Peyer's patch (tissue), 4 donors: ENCODE measurements at regions not wholly inside any gene's neighbourhood (a gene's known extent, or its start where the extent isn't known, plus 50 kb on each side); places are given as distances from the start of the nearest gene placed in this dataset.

ENCODE experiments used
- CTCF ChIP-seq, 6 experiments: fragments of 450-650 bp in 4 of 6; fragments of 200-600 bp in 2 of 6; sonication (generic) in 1 of 6; IDR thresholded peaks; one replicate each; pipeline ENCODE4 v1.5.1; 2017 to 2019; ENCODE audit warnings: antibody characterized with exemption in 6 of 6, mild to moderate bottlenecking in 3 of 6, moderate library complexity in 1 of 6
- POLR2A ChIP-seq, 2 donors: fragments of 450-650 bp; IDR thresholded peaks; one replicate each; pipeline ENCODE4 v1.5.1; 2017; ENCODE audit warnings: antibody characterized with exemption in 2 of 2, mild to moderate bottlenecking in 2 of 2, moderate library complexity in 2 of 2

GRCh38 chr2:210768329-210768910 is 212.0 kb downstream of the CPS1 start:
- TF ChIP-seq POLR2A (IDR thresholded peaks at IDR 0.05) (no peak), CTCF (IDR thresholded peaks at IDR 0.05) (no peak)
